CD4-positive, CD25-positive, alpha-beta regulatory T cell (primary cell): ENCODE measurements at regions not wholly inside any gene's neighbourhood (a gene's known extent, or its start where the extent isn't known, plus 50 kb on each side); places are given as distances from the start of the nearest gene placed in this dataset.

ENCODE experiments used
- ATAC-seq, 2 donors: fragments of 150-1000 bp; cut with Tn5 transposase; one replicate each; pipeline ENCODE4 v1.10.0; 2021; ENCODE audit warnings: low read depth in 2 of 2, moderate number of reproducible peaks in 2 of 2, moderate library complexity in 1 of 2
- DNase-seq, 3 donors: peaks; one replicate each; pipeline versions ENCODE4 v3.0.0 to v3.0.0-alpha.2; 2012 to 2022; ENCODE audit warnings: mixed read lengths in 1 of 3
- H3K27ac ChIP-seq: one replicate; pipeline ENCODE4 v1.7.0; 2013; ENCODE audit warnings: mild to moderate bottlenecking, low read length; ENCODE audit not compliant: insufficient read depth, poor library complexity, severe bottlenecking
- H3K27me3 ChIP-seq: one replicate; pipeline ENCODE4 v1.7.0; 2013; ENCODE audit warnings: low read length; ENCODE audit not compliant: control insufficient read depth, insufficient read depth
- H3K36me3 ChIP-seq: one replicate; pipeline ENCODE4 v1.7.0; 2013; ENCODE audit warnings: mild to moderate bottlenecking, low read length, moderate library complexity; ENCODE audit not compliant: control insufficient read depth, insufficient read depth
- H3K4me1 ChIP-seq: 2 replicates; pipeline ENCODE4 v1.7.0; 2013; ENCODE audit warnings: mild to moderate bottlenecking, low read length; ENCODE audit not compliant: insufficient read depth, control insufficient read depth, poor library complexity, severe bottlenecking
- H3K4me3 ChIP-seq: one replicate; pipeline ENCODE4 v1.7.0; 2013; ENCODE audit warnings: low read depth, mild to moderate bottlenecking, low read length, moderate library complexity
- H3K9me3 ChIP-seq, 2 experiments: 1 replicate in 1 of 2; 2 replicates in 1 of 2; pipeline ENCODE4 v1.7.0; 2013; ENCODE audit warnings: low read length in 2 of 2, mild to moderate bottlenecking in 1 of 2, moderate library complexity in 1 of 2; ENCODE audit not compliant: control insufficient read depth in 2 of 2
- H3K27ac Mint-ChIP-seq, 3 donors: one replicate each; pipeline ENCODE4 v1.8.0; 2020 to 2022; ENCODE audit warnings: mild to moderate bottlenecking in 3 of 3, mixed read lengths in 3 of 3, moderate library complexity in 2 of 3
- H3K27me3 Mint-ChIP-seq: one replicate; pipeline ENCODE4 v1.8.0; 2022; ENCODE audit warnings: mild to moderate bottlenecking, mixed read lengths
- H3K36me3 Mint-ChIP-seq: one replicate; pipeline ENCODE4 v1.8.0; 2020; ENCODE audit warnings: mixed read lengths
- H3K4me1 Mint-ChIP-seq, 4 donors: one replicate each; pipeline ENCODE4 v1.8.0; 2020 to 2022; ENCODE audit warnings: mixed read lengths in 4 of 4, mild to moderate bottlenecking in 1 of 4
- H3K4me3 Mint-ChIP-seq, 4 donors: one replicate each; pipeline ENCODE4 v1.8.0; 2020 to 2022; ENCODE audit warnings: mild to moderate bottlenecking in 4 of 4, mixed read lengths in 4 of 4, moderate library complexity in 3 of 4
- H3K9me3 Mint-ChIP-seq, 7 donors: one replicate each; pipeline ENCODE4 v1.8.0; 2020 to 2022; ENCODE audit warnings: mixed read lengths in 7 of 7, mild to moderate bottlenecking in 3 of 7, moderate library complexity in 2 of 7

DNA sequence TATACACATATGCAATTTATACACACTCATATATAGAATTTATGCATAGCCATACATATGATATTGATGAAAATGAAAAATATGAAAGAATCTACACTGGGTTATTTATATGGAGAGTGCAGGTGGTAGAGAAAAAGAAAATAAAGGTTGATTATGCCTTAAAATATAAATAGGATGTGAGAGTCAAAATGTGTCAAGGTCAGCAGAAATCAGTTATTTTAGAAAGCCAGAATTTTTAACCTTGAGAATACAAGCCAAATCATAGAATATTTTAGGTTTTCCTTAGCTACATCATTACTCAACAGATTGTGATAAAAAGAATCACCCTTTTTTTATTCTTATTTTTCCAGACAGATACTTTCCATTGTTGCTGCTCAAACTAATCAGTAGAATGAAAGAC lies 146.2 kb downstream of the SLC6A15 start:
- Histone ChIP-seq H3K36me3 (no peaks in the 10 kb centered on the region), H3K4me1 (no peaks in the 10 kb centered on the region), H3K27ac (no peak overlapping the region), H3K9me3 (no peaks in the 10 kb centered on the region), H3K27me3 (no peaks in the 10 kb centered on the region), H3K4me3 (no peak overlapping the region)
- no peak for ATAC-seq
- no peak for DNase-seq
- no peak overlapping the region for H3K4me3 Mint-ChIP-seq
- H3K9me3 Mint-ChIP-seq: peaks cover 0 to 4% (median 2%) of the 10 kb centered on the region in 7 donors
- H3K27ac Mint-ChIP-seq: no peak overlapping the region
- H3K4me1 Mint-ChIP-seq: no peaks in the 10 kb centered on the region
- no peaks in the 10 kb centered on the region for H3K27me3 Mint-ChIP-seq
- H3K36me3 Mint-ChIP-seq: no peaks in the 10 kb centered on the region

DNA sequence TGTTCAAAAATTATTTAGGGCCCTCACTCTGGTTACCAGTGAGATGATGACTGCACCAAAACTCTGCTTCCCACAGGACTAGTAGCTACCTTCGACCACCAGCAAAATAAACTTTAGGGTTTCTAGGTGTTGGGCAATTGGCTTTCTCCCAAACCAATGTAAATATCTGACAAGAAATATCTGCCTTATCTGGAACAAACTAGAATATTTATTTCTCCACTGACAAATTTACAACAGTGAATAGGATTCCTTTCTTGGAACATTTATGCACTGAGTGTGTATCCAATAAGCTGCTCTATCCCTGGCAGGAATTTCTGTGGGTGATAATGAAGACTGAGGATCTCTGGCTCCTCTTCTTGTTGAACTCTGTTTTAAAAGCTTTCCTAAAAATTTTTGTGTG lies 148.6 kb downstream of the SLC6A15 start:
- no peaks in the 10 kb centered on the region for H3K4me1 Mint-ChIP-seq
- Histone ChIP-seq H3K36me3 (no peaks in the 10 kb centered on the region), H3K4me3 (no peak overlapping the region), H3K27ac (no peak overlapping the region), H3K27me3 (no peaks in the 10 kb centered on the region), H3K4me1 (no peaks in the 10 kb centered on the region), H3K9me3 (no peaks in the 10 kb centered on the region)
- H3K9me3 Mint-ChIP-seq: peaks cover 0 to 6% (median 0%) of the 10 kb centered on the region in 7 donors
- H3K27ac Mint-ChIP-seq: no peak overlapping the region
- DNase-seq: no peak
- ATAC-seq: no peak
- H3K27me3 Mint-ChIP-seq: no peaks in the 10 kb centered on the region
- H3K36me3 Mint-ChIP-seq: no peaks in the 10 kb centered on the region
- H3K4me3 Mint-ChIP-seq: no peak overlapping the region

GRCh38 chr12:84763107-84763506 lies 149.5 kb downstream of the SLC6A15 start:
- ATAC-seq (no peak), DNase-seq (no peak)
- Mint-ChIP-seq H3K27ac (no peak overlapping the region), H3K27me3 (no peaks in the 10 kb centered on the region), H3K4me3 (no peak overlapping the region), H3K9me3 (peaks cover 0 to 6% (median 0%) of the 10 kb centered on the region in 7 donors), H3K4me1 (no peaks in the 10 kb centered on the region), H3K36me3 (no peaks in the 10 kb centered on the region)
- H3K27ac ChIP-seq: no peak overlapping the region
- H3K27me3 ChIP-seq: no peaks in the 10 kb centered on the region
- H3K4me1 ChIP-seq: no peaks in the 10 kb centered on the region
- no peaks in the 10 kb centered on the region for H3K9me3 ChIP-seq
- no peak overlapping the region for H3K4me3 ChIP-seq
- H3K36me3 ChIP-seq: no peaks in the 10 kb centered on the region

- no peaks in the 10 kb centered on the region for H3K36me3 Mint-ChIP-seq
- Histone ChIP-seq H3K27ac (no peak overlapping the region), H3K4me1 (no peaks in the 10 kb centered on the region), H3K27me3 (no peaks in the 10 kb centered on the region), H3K9me3 (no peaks in the 10 kb centered on the region), H3K4me3 (no peak overlapping the region), H3K36me3 (no peaks in the 10 kb centered on the region)
- H3K27me3 Mint-ChIP-seq: no peaks in the 10 kb centered on the region
- H3K27ac Mint-ChIP-seq: no peak overlapping the region
- no peak overlapping the region for H3K4me3 Mint-ChIP-seq
- H3K9me3 Mint-ChIP-seq: peaks cover 0 to 6% (median 0%) of the 10 kb centered on the region in 7 donors
- H3K4me1 Mint-ChIP-seq: no peaks in the 10 kb centered on the region
- DNase-seq: no peak
- no peak for ATAC-seq
Measured at GRCh38 chr12:84760091-84760865, 152.3 kb downstream of the SLC6A15 start.

DNA sequence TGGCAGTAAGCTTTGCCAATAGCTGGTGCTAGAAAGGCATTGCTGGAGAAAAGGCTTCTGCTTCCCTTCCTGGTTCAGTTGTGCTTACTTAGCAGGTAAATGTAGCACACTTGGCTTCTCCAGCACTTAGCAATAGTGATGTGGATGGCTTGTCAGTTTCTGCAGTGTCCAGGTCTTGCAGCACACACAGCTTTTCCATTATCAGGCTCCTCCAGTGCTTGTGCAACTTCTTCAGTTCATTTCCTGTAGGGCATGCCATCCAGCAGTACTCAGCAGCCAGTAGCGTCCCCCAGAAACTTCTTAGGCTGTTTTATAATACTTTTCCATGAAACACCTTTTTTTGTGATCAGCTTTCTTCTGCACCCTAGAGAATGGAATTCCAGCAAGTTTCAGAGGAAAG lies 154.6 kb downstream of the SLC6A15 start:
- no peak overlapping the region for H3K27ac Mint-ChIP-seq
- H3K9me3 Mint-ChIP-seq: peaks cover 0 to 4% (median 2%) of the 10 kb centered on the region in 7 donors
- Histone ChIP-seq H3K9me3 (no peaks in the 10 kb centered on the region), H3K4me3 (no peak overlapping the region), H3K4me1 (no peaks in the 10 kb centered on the region), H3K36me3 (no peaks in the 10 kb centered on the region), H3K27ac (no peak overlapping the region), H3K27me3 (no peaks in the 10 kb centered on the region)
- H3K27me3 Mint-ChIP-seq: no peaks in the 10 kb centered on the region
- no peaks in the 10 kb centered on the region for H3K36me3 Mint-ChIP-seq
- no peak overlapping the region for H3K4me3 Mint-ChIP-seq
- H3K4me1 Mint-ChIP-seq: no peaks in the 10 kb centered on the region
- ATAC-seq (no peak), DNase-seq (no peak)

- Histone ChIP-seq H3K4me1 (no peaks in the 10 kb centered on the region), H3K27ac (no peak overlapping the region), H3K27me3 (no peaks in the 10 kb centered on the region), H3K4me3 (no peak overlapping the region), H3K36me3 (no peaks in the 10 kb centered on the region), H3K9me3 (no peaks in the 10 kb centered on the region)
- DNase-seq (no peak), ATAC-seq (no peak)
- H3K9me3 Mint-ChIP-seq: peaks cover 0 to 4% (median under 1%) of the 10 kb centered on the region in 7 donors
- no peaks in the 10 kb centered on the region for H3K27me3 Mint-ChIP-seq
- no peak overlapping the region for H3K27ac Mint-ChIP-seq
- no peaks in the 10 kb centered on the region for H3K36me3 Mint-ChIP-seq
- no peaks in the 10 kb centered on the region for H3K4me1 Mint-ChIP-seq
- H3K4me3 Mint-ChIP-seq: no peak overlapping the region
Measured at GRCh38 chr12:84756961-84757360, 155.6 kb downstream of the SLC6A15 start.

- Mint-ChIP-seq H3K4me3 (no peak overlapping the region), H3K9me3 (peaks cover 0 to 4% (median 0%) of the 10 kb centered on the region in 7 donors), H3K4me1 (no peaks in the 10 kb centered on the region), H3K27ac (no peak overlapping the region), H3K36me3 (no peaks in the 10 kb centered on the region), H3K27me3 (no peaks in the 10 kb centered on the region)
- DNase-seq (no peak), ATAC-seq (no peak)
- no peak overlapping the region for H3K4me3 ChIP-seq
- no peaks in the 10 kb centered on the region for H3K36me3 ChIP-seq
- H3K27me3 ChIP-seq: no peaks in the 10 kb centered on the region
- no peaks in the 10 kb centered on the region for H3K4me1 ChIP-seq
- H3K9me3 ChIP-seq: no peaks in the 10 kb centered on the region
- H3K27ac ChIP-seq: no peak overlapping the region
Measured at GRCh38 chr12:84745127-84745526, 167.5 kb downstream of the SLC6A15 start.

DNA sequence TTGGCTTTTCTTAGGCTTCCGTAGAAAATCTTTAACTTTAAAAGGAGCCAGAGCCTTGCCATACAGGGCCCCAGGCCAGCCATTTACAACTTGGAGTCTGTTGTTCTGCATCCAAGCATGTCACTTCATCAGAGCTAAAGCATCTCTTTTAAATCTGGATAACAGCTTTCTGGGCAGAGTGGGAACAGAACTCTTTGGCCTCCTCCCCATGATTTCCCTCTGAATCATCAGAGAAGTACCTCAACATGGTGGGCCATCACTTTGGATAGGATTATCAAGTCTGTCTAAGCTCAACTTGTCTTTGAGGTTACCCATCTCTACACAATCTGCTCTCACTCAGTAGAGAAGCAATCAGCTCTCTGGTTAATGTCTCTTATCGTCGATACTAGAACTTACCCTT lies 170.9 kb downstream of the SLC6A15 start:
- H3K27me3 Mint-ChIP-seq: no peaks in the 10 kb centered on the region
- no peaks in the 10 kb centered on the region for H3K36me3 Mint-ChIP-seq
- Histone ChIP-seq H3K27ac (no peak overlapping the region), H3K27me3 (no peaks in the 10 kb centered on the region), H3K9me3 (no peaks in the 10 kb centered on the region), H3K4me1 (no peaks in the 10 kb centered on the region), H3K36me3 (no peaks in the 10 kb centered on the region), H3K4me3 (no peak overlapping the region)
- H3K27ac Mint-ChIP-seq: no peak overlapping the region
- DNase-seq: no peak
- H3K4me3 Mint-ChIP-seq: no peak overlapping the region
- H3K4me1 Mint-ChIP-seq: no peaks in the 10 kb centered on the region
- no peak for ATAC-seq
- peaks cover 0 to 3% (median 0%) of the 10 kb centered on the region in 7 donors for H3K9me3 Mint-ChIP-seq
